ENCODE measurements at regions not wholly inside any gene's neighbourhood (a gene's known extent, or its start where the extent isn't known, plus 50 kb on each side); places are given as distances from the start of the nearest gene placed in this dataset.

- H3K4me1 ChIP-seq: peaks cover 0 to 7% (median 0%) of the 10 kb centered on the region in 4 donors
- DNase-seq: no peak
- no peaks in the 10 kb centered on the region for H3K9me3 ChIP-seq
- H3K27ac ChIP-seq: no peak overlapping the region
- WGBS, 5 donors: 45 to 71% (median 60%) methylated on average over 5 of the region's 5 CpGs
- intact Hi-C loops (cut with DNase I; ENCODE audit: low total_unique reads): no loop called here
- H3K36me3 ChIP-seq: no peaks in the 10 kb centered on the region
- H3K4me3 ChIP-seq: no peak overlapping the region
- no peak for TF ChIP-seq POLR2A (IDR thresholded peaks at IDR 0.05)
- TF ChIP-seq EP300 (IDR thresholded peaks at IDR 0.05): no peak
- no peak for TF ChIP-seq POLR2AphosphoS5 (IDR thresholded peaks at IDR 0.05)
- no peaks in the 10 kb centered on the region for H3K27me3 ChIP-seq
These were observed 130.6 kb upstream of the MTNR1B start for GRCh38 chr11:92838759-92839310.

GRCh38 chr11:92839450-92839849 is 130.0 kb upstream of the MTNR1B start:
- TF ChIP-seq POLR2A (IDR thresholded peaks at IDR 0.05) (no peak), POLR2AphosphoS5 (IDR thresholded peaks at IDR 0.05) (no peak)

GRCh38 chr11:92841719-92842118 is 127.7 kb upstream of the MTNR1B start:
- H3K4me3 ChIP-seq: no peak overlapping the region
- no peaks in the 10 kb centered on the region for H3K9me3 ChIP-seq
- no peaks in the 10 kb centered on the region for H3K27me3 ChIP-seq
- intact Hi-C loops (cut with DNase I; ENCODE audit: low total_unique reads): no loop called here
- no peak for DNase-seq
- no peak overlapping the region for H3K27ac ChIP-seq
- WGBS, 5 donors: 84 to 94% (median 92%) methylated on average over 1 of the region's 1 CpG
- no peaks in the 10 kb centered on the region for H3K36me3 ChIP-seq
- H3K4me1 ChIP-seq: peaks cover 0 to 6% (median 0%) of the 10 kb centered on the region in 4 donors
- TF ChIP-seq EP300 (IDR thresholded peaks at IDR 0.05): no peak
- no peak for TF ChIP-seq POLR2AphosphoS5 (IDR thresholded peaks at IDR 0.05)
- TF ChIP-seq CTCF (IDR thresholded peaks at IDR 0.05): no peak
- no peak for TF ChIP-seq POLR2A (IDR thresholded peaks at IDR 0.05)

More at GRCh38 chr11:92839450-92839849, 130.0 kb upstream of the MTNR1B start:
- 68 to 79% (median 78%) methylated on average over 5 of the region's 5 CpGs for WGBS, 5 donors
- DNase-seq: no peak
- no peaks in the 10 kb centered on the region for H3K36me3 ChIP-seq
- peaks cover 0 to under 1% (median 0%) of the 10 kb centered on the region in 4 donors for H3K4me1 ChIP-seq
- H3K9me3 ChIP-seq: no peaks in the 10 kb centered on the region
- no peak overlapping the region for H3K4me3 ChIP-seq
- H3K27ac ChIP-seq: no peak overlapping the region
- intact Hi-C loops (cut with DNase I; ENCODE audit: low total_unique reads): no loop called here
- H3K27me3 ChIP-seq: no peaks in the 10 kb centered on the region

- Histone ChIP-seq H3K4me1 (peaks cover 0 to 6% (median 0%) of the 10 kb centered on the region in 4 donors), H3K27ac (no peak overlapping the region), H3K36me3 (no peaks in the 10 kb centered on the region), H3K27me3 (no peaks in the 10 kb centered on the region), H3K9me3 (no peaks in the 10 kb centered on the region), H3K4me3 (no peak overlapping the region)
- DNase-seq: no peak
- intact Hi-C loops (cut with DNase I; ENCODE audit: low total_unique reads): no loop called here
- 76 to 86% (median 81%) methylated on average over 4 of the region's 4 CpGs for WGBS, 5 donors
- no peak for TF ChIP-seq CTCF (IDR thresholded peaks at IDR 0.05)
- no peak for TF ChIP-seq POLR2AphosphoS5 (IDR thresholded peaks at IDR 0.05)
- no peak for TF ChIP-seq EP300 (IDR thresholded peaks at IDR 0.05)
These were observed 126.0 kb upstream of the MTNR1B start for GRCh38 chr11:92843455-92843854.

GRCh38 chr11:92844197-92844596 is 125.3 kb upstream of the MTNR1B start:
- H3K4me3 ChIP-seq: no peak overlapping the region
- no peak for DNase-seq
- WGBS, 5 donors: 94 to 97% (median 95%) methylated on average over 13 of the region's 13 CpGs
- no peaks in the 10 kb centered on the region for H3K9me3 ChIP-seq
- TF ChIP-seq CTCF (IDR thresholded peaks at IDR 0.05): no peak
- TF ChIP-seq EP300 (IDR thresholded peaks at IDR 0.05): no peak
- TF ChIP-seq POLR2AphosphoS5 (IDR thresholded peaks at IDR 0.05): no peak
- TF ChIP-seq POLR2A (IDR thresholded peaks at IDR 0.05): no peak
- H3K27ac ChIP-seq: no peak overlapping the region
- H3K36me3 ChIP-seq: no peaks in the 10 kb centered on the region
- peaks cover 0 to 6% (median 0%) of the 10 kb centered on the region in 4 donors for H3K4me1 ChIP-seq
- intact Hi-C loops (cut with DNase I; ENCODE audit: low total_unique reads): no loop called here
- H3K27me3 ChIP-seq: no peaks in the 10 kb centered on the region

Data from stomach (tissue), 8 donors.